OCI-LY3 (cell line): ENCODE measurements at regions not wholly inside any gene's neighbourhood (a gene's known extent, or its start where the extent isn't known, plus 50 kb on each side); places are given as distances from the start of the nearest gene placed in this dataset.

Source experiments
- EZH2phosphoT487 ChIP-seq: fragments of 200-600 bp; shearing (Covaris generic); IDR thresholded peaks from 2 replicates; pipeline ENCODE4 v1.6.1; 2018; ENCODE audit warnings: antibody characterized with exemption, mixed run types, low read depth
- TF ChIP-seq, protein P1 (sequence below): fragments of 200-600, 300-600 bp; sonication (generic); IDR thresholded peaks from 2 replicates; pipeline ENCODE4 v1.5.1; 2014; ENCODE audit warnings: antibody characterized with exemption, low read length, low read depth

DNA sequence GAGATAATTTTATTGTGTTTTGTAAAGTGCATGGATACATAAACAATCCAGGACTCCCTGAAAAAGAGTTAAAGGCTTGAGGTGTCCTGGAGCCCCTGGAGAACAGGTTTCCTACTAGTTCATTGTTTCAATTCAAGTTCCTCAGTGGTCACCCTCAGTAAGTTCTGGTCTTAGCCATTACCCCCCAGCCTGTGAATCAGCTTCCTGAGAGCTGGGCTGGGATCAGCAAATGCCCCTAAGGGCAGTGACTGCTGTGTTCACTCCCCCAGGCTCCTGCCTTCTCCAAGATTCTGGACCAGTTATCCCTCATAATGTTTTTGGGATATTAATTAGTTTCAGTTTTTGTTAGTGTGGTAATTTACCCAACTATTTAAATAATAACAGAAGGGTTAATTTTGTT lies 151.6 kb upstream of the PRSS58 start:
- TF ChIP-seq, protein P1, sequence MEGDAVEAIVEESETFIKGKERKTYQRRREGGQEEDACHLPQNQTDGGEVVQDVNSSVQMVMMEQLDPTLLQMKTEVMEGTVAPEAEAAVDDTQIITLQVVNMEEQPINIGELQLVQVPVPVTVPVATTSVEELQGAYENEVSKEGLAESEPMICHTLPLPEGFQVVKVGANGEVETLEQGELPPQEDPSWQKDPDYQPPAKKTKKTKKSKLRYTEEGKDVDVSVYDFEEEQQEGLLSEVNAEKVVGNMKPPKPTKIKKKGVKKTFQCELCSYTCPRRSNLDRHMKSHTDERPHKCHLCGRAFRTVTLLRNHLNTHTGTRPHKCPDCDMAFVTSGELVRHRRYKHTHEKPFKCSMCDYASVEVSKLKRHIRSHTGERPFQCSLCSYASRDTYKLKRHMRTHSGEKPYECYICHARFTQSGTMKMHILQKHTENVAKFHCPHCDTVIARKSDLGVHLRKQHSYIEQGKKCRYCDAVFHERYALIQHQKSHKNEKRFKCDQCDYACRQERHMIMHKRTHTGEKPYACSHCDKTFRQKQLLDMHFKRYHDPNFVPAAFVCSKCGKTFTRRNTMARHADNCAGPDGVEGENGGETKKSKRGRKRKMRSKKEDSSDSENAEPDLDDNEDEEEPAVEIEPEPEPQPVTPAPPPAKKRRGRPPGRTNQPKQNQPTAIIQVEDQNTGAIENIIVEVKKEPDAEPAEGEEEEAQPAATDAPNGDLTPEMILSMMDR, result no peak
- TF ChIP-seq EZH2phosphoT487, result no peak
